ENCODE measurements at regions not wholly inside any gene's neighbourhood (a gene's known extent, or its start where the extent isn't known, plus 50 kb on each side); places are given as distances from the start of the nearest gene placed in this dataset.
A peak's percentile ranks its signal among the peaks of the same experiment; 100 is the strongest.

GRCh38 chr13:64429691-64430090 lies 2800.4 kb downstream of the PCDH9 start:
- no peak overlapping the region for H3K27ac Mint-ChIP-seq (ENCODE audit: unreplicated experiment)
- FAIRE-seq (no peak), DNase-seq (ENCODE audit: low read depth) (no peak)
- Histone ChIP-seq H3K9me3 (ENCODE audit: insufficient read depth, low read depth, low read length) (no peaks in the 10 kb centered on the region), H4K20me1 (ENCODE audit: insufficient read depth, low read length) (no peaks in the 10 kb centered on the region), H3K4me2 (ENCODE audit: low read length) (no peak overlapping the region), H2AFZ (ENCODE audit: low read depth, low read length) (no peak overlapping the region), H3K4me3 (ENCODE audit: insufficient read depth, low read depth, low read length) (no peak overlapping the region), H3K27me3 (ENCODE audit: insufficient read depth, low read length) (no peaks in the 10 kb centered on the region), H3K9ac (ENCODE audit: low read length) (no peak overlapping the region), H3K79me2 (ENCODE audit: insufficient read depth, low read length) (no peaks in the 10 kb centered on the region), H3K27ac (ENCODE audit: low read depth, low read length) (no peak overlapping the region), H3K36me3 (ENCODE audit: insufficient read depth, low read length) (no peaks in the 10 kb centered on the region), H3K4me1 (ENCODE audit: insufficient read depth, low read length) (no peaks in the 10 kb centered on the region)
- no peaks in the 10 kb centered on the region for H3K36me3 Mint-ChIP-seq (ENCODE audit: low read depth, unreplicated experiment)
- TF ChIP-seq CTCF (IDR thresholded peaks at IDR 0.05; ENCODE audit: insufficient read depth, low read depth, low read length) (no peak), EZH2 (IDR thresholded peaks at IDR 0.05; ENCODE audit: insufficient read depth, low read length) (no peak)
- H3K27me3 Mint-ChIP-seq (ENCODE audit: low read depth, unreplicated experiment), result no peaks in the 10 kb centered on the region
- H3K4me3 Mint-ChIP-seq (ENCODE audit: unreplicated experiment), result no peak overlapping the region
- no peaks in the 10 kb centered on the region for H3K4me1 Mint-ChIP-seq (ENCODE audit: low read depth, unreplicated experiment)
- no peaks in the 10 kb centered on the region for H3K9me3 Mint-ChIP-seq (ENCODE audit: unreplicated experiment)

- H3K27ac ChIP-seq (ENCODE audit: low read depth, low read length), result no peak overlapping the region
- FAIRE-seq (no peak), DNase-seq (ENCODE audit: low read depth) (peak; percentile 1)
- H3K79me2 ChIP-seq (ENCODE audit: insufficient read depth, low read length), result no peaks in the 10 kb centered on the region
- H3K4me1 ChIP-seq (ENCODE audit: insufficient read depth, low read length), result no peaks in the 10 kb centered on the region
- Mint-ChIP-seq H3K27me3 (ENCODE audit: low read depth, unreplicated experiment) (no peaks in the 10 kb centered on the region), H3K4me3 (ENCODE audit: unreplicated experiment) (no peak overlapping the region), H3K9me3 (ENCODE audit: unreplicated experiment) (no peaks in the 10 kb centered on the region), H3K4me1 (ENCODE audit: low read depth, unreplicated experiment) (no peaks in the 10 kb centered on the region), H3K27ac (ENCODE audit: unreplicated experiment) (no peak overlapping the region), H3K36me3 (ENCODE audit: low read depth, unreplicated experiment) (no peaks in the 10 kb centered on the region)
- H3K4me3 ChIP-seq (ENCODE audit: insufficient read depth, low read depth, low read length), result no peak overlapping the region
- no peaks in the 10 kb centered on the region for H3K27me3 ChIP-seq (ENCODE audit: insufficient read depth, low read length)
- H3K9me3 ChIP-seq (ENCODE audit: insufficient read depth, low read depth, low read length), result no peaks in the 10 kb centered on the region
- no peak overlapping the region for H3K4me2 ChIP-seq (ENCODE audit: low read length)
- H3K9ac ChIP-seq (ENCODE audit: low read length), result no peak overlapping the region
- no peak overlapping the region for H2AFZ ChIP-seq (ENCODE audit: low read depth, low read length)
- no peaks in the 10 kb centered on the region for H3K36me3 ChIP-seq (ENCODE audit: insufficient read depth, low read length)
- no peaks in the 10 kb centered on the region for H4K20me1 ChIP-seq (ENCODE audit: insufficient read depth, low read length)
- TF ChIP-seq EZH2 (IDR thresholded peaks at IDR 0.05; ENCODE audit: insufficient read depth, low read length) (no peak), CTCF (IDR thresholded peaks at IDR 0.05; ENCODE audit: insufficient read depth, low read depth, low read length) (no peak)
These were observed 2801.9 kb downstream of the PCDH9 start for GRCh38 chr13:64428196-64428595.

- Histone ChIP-seq H3K4me2 (ENCODE audit: low read length) (no peak overlapping the region), H3K27me3 (ENCODE audit: insufficient read depth, low read length) (no peaks in the 10 kb centered on the region), H3K4me3 (ENCODE audit: insufficient read depth, low read depth, low read length) (no peak overlapping the region), H3K9ac (ENCODE audit: low read length) (no peak overlapping the region), H3K36me3 (ENCODE audit: insufficient read depth, low read length) (no peaks in the 10 kb centered on the region), H4K20me1 (ENCODE audit: insufficient read depth, low read length) (no peaks in the 10 kb centered on the region), H3K4me1 (ENCODE audit: insufficient read depth, low read length) (no peaks in the 10 kb centered on the region), H3K27ac (ENCODE audit: low read depth, low read length) (no peak overlapping the region), H3K9me3 (ENCODE audit: insufficient read depth, low read depth, low read length) (no peaks in the 10 kb centered on the region), H3K79me2 (ENCODE audit: insufficient read depth, low read length) (no peaks in the 10 kb centered on the region), H2AFZ (ENCODE audit: low read depth, low read length) (no peak overlapping the region)
- no peak for DNase-seq (ENCODE audit: low read depth)
- H3K27ac Mint-ChIP-seq (ENCODE audit: unreplicated experiment), result no peak overlapping the region
- TF ChIP-seq EZH2 (IDR thresholded peaks at IDR 0.05; ENCODE audit: insufficient read depth, low read length) (no peak), CTCF (IDR thresholded peaks at IDR 0.05; ENCODE audit: insufficient read depth, low read depth, low read length) (no peak)
- no peaks in the 10 kb centered on the region for H3K4me1 Mint-ChIP-seq (ENCODE audit: low read depth, unreplicated experiment)
- no peak overlapping the region for H3K4me3 Mint-ChIP-seq (ENCODE audit: unreplicated experiment)
- no peaks in the 10 kb centered on the region for H3K27me3 Mint-ChIP-seq (ENCODE audit: low read depth, unreplicated experiment)
- H3K9me3 Mint-ChIP-seq (ENCODE audit: unreplicated experiment), result no peaks in the 10 kb centered on the region
- H3K36me3 Mint-ChIP-seq (ENCODE audit: low read depth, unreplicated experiment), result no peaks in the 10 kb centered on the region
- FAIRE-seq, result no peak
These were observed 2806.7 kb downstream of the PCDH9 start for GRCh38 chr13:64423467-64423866.

Measured in astrocyte (in vitro differentiated cells and primary cell).